GM12878 (cell line): ENCODE measurements at regions not wholly inside any gene's neighbourhood (a gene's known extent, or its start where the extent isn't known, plus 50 kb on each side); places are given as distances from the start of the nearest gene placed in this dataset.

Source experiments
- ATAC-seq: fragments of 200-7000 bp; cut with Tn5 transposase; 3 replicates; pipeline ENCODE4 v1.9.1; 2020; ENCODE audit warnings: mild to moderate bottlenecking, moderate library complexity
- BruUV-seq: library from RNA; stranded (reverse); fragments of 400-500 nt; replicated peaks from 2 replicates; lab custom pipeline; 2021; lab: Mats Ljungman, UMichigan
- CTCF ChIA-PET: fragments of 300-600 bp; sonication (Branson Sonifier 250); formaldehyde crosslinking; extraction: SDS; loops from one replicate; lab custom pipeline; 2021; ENCODE audit warnings: inconsistent platforms; lab: Yijun Ruan, JAX
- POLR2A ChIA-PET: fragments of 350-600 bp; formaldehyde crosslinking; extraction: SDS; loops from one replicate; lab custom pipeline; 2021; ENCODE audit warnings: inconsistent platforms; lab: Charles Lee
- RAD21 ChIA-PET: fragments of 300-600 bp; sonication (Branson Sonifier 250); formaldehyde crosslinking; loops from one replicate; lab custom pipeline; 2023; ENCODE audit warnings: antibody characterized with exemption; ENCODE audit not compliant: unreplicated experiment; lab: Charles Lee
- SMC1A ChIA-PET: fragments of 300-600 bp; sonication (Branson Sonifier 250); formaldehyde crosslinking; loops from one replicate; lab custom pipeline; 2023; ENCODE audit not compliant: unreplicated experiment, uncharacterized antibody; lab: Charles Lee
- DNase-seq: peaks from one replicate; pipeline ENCODE4 v3.0.0-alpha.2; 2011; ENCODE audit warnings: low read depth, low spot score
- FAIRE-seq: peaks from 3 replicates; lab custom pipeline; 2011; peaks lifted over from hg19 to GRCh38; lab: Jason Lieb, UNC
- H2AFZ ChIP-seq: 2 replicates; pipeline ENCODE4 v1.6.0; 2011; ENCODE audit warnings: low read depth, low read length, control low read depth; ENCODE audit not compliant: control insufficient read depth
- H3K27ac ChIP-seq: 2 replicates; pipeline ENCODE4 v1.5.1; 2011; ENCODE audit warnings: control low read depth; ENCODE audit not compliant: control insufficient read depth, insufficient read depth
- H3K27me3 ChIP-seq, 2 experiments: replicated peaks in 1 of 2; 2 replicates each; pipeline versions ENCODE4 v1.6.0 to v1.6.1; 2011; ENCODE audit warnings: low read length in 1 of 2; ENCODE audit not compliant: control insufficient read depth in 2 of 2, insufficient read depth in 2 of 2
- H3K36me3 ChIP-seq, 2 experiments: 2 replicates each; pipeline ENCODE4 v1.5.1; 2011; ENCODE audit warnings: low read length in 1 of 2; ENCODE audit not compliant: control insufficient read depth in 2 of 2, insufficient read depth in 2 of 2
- H3K4me1 ChIP-seq: 2 replicates; pipeline ENCODE4 v1.6.1; 2011; ENCODE audit warnings: mild to moderate bottlenecking, low read length, moderate library complexity, mixed read lengths; ENCODE audit not compliant: control insufficient read depth, insufficient read depth
- H3K4me2 ChIP-seq: 2 replicates; pipeline ENCODE4 v1.6.0; 2011; ENCODE audit warnings: control low read depth; ENCODE audit not compliant: control insufficient read depth, insufficient read depth
- H3K4me3 ChIP-seq: fragments of 200-600 bp; sonication (generic); 2 replicates; pipeline ENCODE4 v1.5.1; 2016
- H3K79me2 ChIP-seq: 2 replicates; pipeline ENCODE4 v1.6.0; 2011; ENCODE audit warnings: low read length; ENCODE audit not compliant: control insufficient read depth, insufficient read depth
- H3K9ac ChIP-seq: 2 replicates; pipeline ENCODE4 v1.8.0; 2011; ENCODE audit warnings: low read length, control low read depth, mixed read lengths; ENCODE audit not compliant: control insufficient read depth, insufficient read depth
- H3K9me3 ChIP-seq: replicated peaks from 3 replicates; pipeline ENCODE4 v1.5.1; 2011; ENCODE audit warnings: mild to moderate bottlenecking, low read length; ENCODE audit not compliant: control insufficient read depth, insufficient read depth
- H4K20me1 ChIP-seq: 2 replicates; pipeline ENCODE4 v1.6.0; 2011; ENCODE audit not compliant: control insufficient read depth, insufficient read depth
- BCL11A ChIP-seq: IDR thresholded peaks from 2 replicates; pipeline ENCODE4 v1.6.1; 2011; ENCODE audit warnings: low read depth, low read length
- CBFB ChIP-seq: IDR thresholded peaks from 2 replicates; pipeline ENCODE4 v1.6.1; 2016; ENCODE audit warnings: antibody characterized with exemption, low read depth
- DPF2 ChIP-seq: fragments of 450-650 bp; IDR thresholded peaks from 2 replicates; pipeline ENCODE4 v1.6.1; 2017; ENCODE audit warnings: mild to moderate bottlenecking
- EED ChIP-seq: sonication (generic); IDR thresholded peaks from 2 replicates; pipeline ENCODE4 v1.6.1; 2016; ENCODE audit warnings: antibody characterized with exemption, low read depth
- FOXK2 ChIP-seq: fragments of 450-650 bp; IDR thresholded peaks from 2 replicates; pipeline ENCODE4 v1.6.1; 2017; ENCODE audit warnings: mild to moderate bottlenecking, moderate library complexity
- GATAD2B ChIP-seq: fragments of 450-650 bp; conservative IDR thresholded peaks from 2 replicates; pipeline ENCODE4 v1.6.1; 2017; ENCODE audit warnings: low read depth, mild to moderate bottlenecking, moderate library complexity
- HDAC2 ChIP-seq: fragments of 200-600 bp; sonication (generic); IDR thresholded peaks from 2 replicates; pipeline ENCODE4 v1.6.1; 2017
- IRF4 ChIP-seq: IDR thresholded peaks from 2 replicates; pipeline ENCODE4 v1.6.1; 2011; ENCODE audit warnings: low read depth, low read length
- KLF5 ChIP-seq: fragments of 450-650 bp; IDR thresholded peaks from 2 replicates; pipeline ENCODE4 v1.6.1; 2014; ENCODE audit warnings: mild to moderate bottlenecking; ENCODE audit not compliant: partially characterized antibody
- MEF2B ChIP-seq: fragments of 450-650 bp; IDR thresholded peaks from 2 replicates; pipeline ENCODE4 v1.6.1; 2018; ENCODE audit warnings: mild to moderate bottlenecking, moderate library complexity; ENCODE audit not compliant: partially characterized antibody, poor library complexity, severe bottlenecking
- NFIC ChIP-seq: IDR thresholded peaks from 2 replicates; pipeline ENCODE4 v1.6.1; 2012; ENCODE audit warnings: low read depth, mild to moderate bottlenecking, inconsistent platforms, low read length, moderate library complexity
- NFYB ChIP-seq: IDR thresholded peaks from 2 replicates; pipeline ENCODE4 v1.6.1; 2011; ENCODE audit warnings: low read depth, mild to moderate bottlenecking, low read length, improper control_type of control experiment, moderate library complexity; ENCODE audit not compliant: insufficient read depth
- NR2C1 ChIP-seq: fragments of 450-650 bp; IDR thresholded peaks from 2 replicates; pipeline ENCODE4 v1.6.1; 2017; ENCODE audit warnings: antibody characterized with exemption, mild to moderate bottlenecking, moderate library complexity
- PAX8 ChIP-seq: fragments of 450-650 bp; IDR thresholded peaks from 2 replicates; pipeline ENCODE4 v1.6.1; 2017; ENCODE audit warnings: mild to moderate bottlenecking, moderate library complexity
- POLR2AphosphoS5 ChIP-seq: IDR thresholded peaks from 2 replicates; pipeline ENCODE4 v1.6.1; 2011; ENCODE audit warnings: mild to moderate bottlenecking, low read length, inconsistent platforms
- RB1 ChIP-seq: fragments of 450-650 bp; formaldehyde crosslinking; IDR thresholded peaks from 2 replicates; pipeline ENCODE4 v1.6.1; 2017; ENCODE audit warnings: mild to moderate bottlenecking, borderline replicate concordance
- RUNX3 ChIP-seq: IDR thresholded peaks from 2 replicates; pipeline ENCODE4 v1.6.1; 2012; ENCODE audit warnings: low read length, inconsistent platforms
- SREBF2 ChIP-seq: IDR thresholded peaks from 2 replicates; pipeline ENCODE4 v1.6.1; 2012; ENCODE audit warnings: mild to moderate bottlenecking, low read length
- WRNIP1 ChIP-seq: IDR thresholded peaks from 2 replicates; pipeline ENCODE4 v1.6.1; 2011; ENCODE audit warnings: low read depth, low read length, improper control_type of control experiment, borderline replicate concordance
- ZNF622 ChIP-seq: fragments of 450-650 bp; IDR thresholded peaks from 2 replicates; pipeline ENCODE4 v1.6.1; 2017; ENCODE audit warnings: mild to moderate bottlenecking, inconsistent platforms
- WGBS: methylation state at CpG from one replicate; pipeline ENCODE4 v1.1.6; 2016; ENCODE audit warnings: low lambda C conversion rate; ENCODE audit not compliant: insufficient replicate concordance, insufficient coverage; ENCODE audit errors: missing lambda C conversion rate; 5-methylcytosine and 5-hydroxymethylcytosine counted together
- in situ Hi-C: fragments of 300-500 bp; cut with MboI; formaldehyde crosslinking; loops from 9 replicates; pipeline ENCODE4 v1.14.3; 2018; ENCODE audit warnings: mixed read lengths
- intact Hi-C: fragments of 100-400 bp; cut with micrococcal nuclease; formaldehyde crosslinking; loops from one replicate; pipeline ENCODE4 v1.14.2; 2022; ENCODE audit not compliant: unreplicated experiment
- TF ChIP-seq, protein P1 (sequence below): fragments of 450-650 bp; IDR thresholded peaks from 2 replicates; pipeline ENCODE4 v1.6.1; 2017; ENCODE audit warnings: mild to moderate bottlenecking, moderate library complexity
- TF ChIP-seq, protein P2 (sequence below): fragments of 150-350 bp; IDR thresholded peaks from 2 replicates; pipeline ENCODE4 v1.6.1; 2016; ENCODE audit warnings: low read depth, low read length

DNA sequence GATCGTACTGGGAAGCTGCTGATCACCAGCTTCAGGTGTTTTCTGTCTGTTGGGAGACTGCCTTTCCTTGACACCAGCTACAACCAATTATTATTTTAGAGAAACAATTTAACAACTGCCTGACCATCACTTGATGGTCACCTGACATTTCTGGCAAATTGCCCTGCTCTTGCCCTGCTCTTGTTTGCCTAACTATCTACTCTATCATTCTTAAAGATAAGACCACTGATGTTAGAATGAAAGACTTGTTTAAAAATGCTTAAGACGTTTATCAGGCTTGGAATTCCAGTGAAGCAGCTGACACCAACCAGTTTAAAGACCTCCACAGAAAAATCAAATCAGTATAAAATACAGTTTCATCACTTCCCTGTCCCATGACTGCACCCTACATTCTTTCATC is 423.3 kb upstream of the CAMK1G start (continued):
- TF ChIP-seq ZNF622 (no peak), RB1 (no peak), MEF2B (no peak), FOXK2 (no peak), CBFB (no peak), KLF5 (no peak), WRNIP1 (no peak), NFIC (no peak), EED (no peak), DPF2 (no peak), NFYB (no peak)

DNA sequence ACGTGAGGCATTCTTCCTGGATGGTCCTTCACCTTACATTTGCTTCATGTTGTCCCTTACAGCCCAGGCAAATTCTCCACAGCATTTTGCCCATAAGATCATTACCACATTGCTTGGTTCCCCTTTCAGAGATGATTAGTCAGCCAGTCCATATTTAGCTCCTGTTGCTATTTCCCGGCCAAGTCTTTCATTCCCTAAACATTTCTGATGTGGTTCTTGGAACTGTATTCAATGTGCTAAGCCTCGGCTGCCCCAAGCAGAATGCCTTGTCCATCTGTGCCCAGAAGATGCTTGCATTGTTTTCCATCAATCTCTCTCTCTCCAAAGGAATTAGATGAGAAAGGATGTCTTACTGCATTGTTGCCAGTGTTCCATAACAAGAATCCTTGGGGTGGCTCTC is 420.9 kb upstream of the CAMK1G start:
- Histone ChIP-seq H3K9me3 (no peaks in the 10 kb centered on the region; the same call in 2 of the 3 replicates), H3K4me2 (no peak overlapping the region), H3K27ac (no peak overlapping the region), H3K4me1 (no peaks in the 10 kb centered on the region), H3K79me2 (no peaks in the 10 kb centered on the region), H3K9ac (no peak overlapping the region), H3K27me3 (no peaks in the 10 kb centered on the region), H4K20me1 (no peaks in the 10 kb centered on the region), H2AFZ (no peak overlapping the region), H3K36me3 (no peaks in the 10 kb centered on the region), H3K4me3 (no peak overlapping the region)
- FAIRE-seq (no peak), ATAC-seq (no peak), DNase-seq (no peak)
- ChIA-PET POLR2A (no interaction called here), CTCF (no interaction called here), RAD21 (no interaction called here), SMC1A (no interaction called here)
- intact Hi-C loops (no loop called here), in situ Hi-C loops (no loop called here)
- WGBS = 3% methylated on average over 3 of the region's 3 CpGs
- BruUV-seq = no TSS peak
- TF ChIP-seq SREBF2 = no peak
- TF ChIP-seq, protein P1, sequence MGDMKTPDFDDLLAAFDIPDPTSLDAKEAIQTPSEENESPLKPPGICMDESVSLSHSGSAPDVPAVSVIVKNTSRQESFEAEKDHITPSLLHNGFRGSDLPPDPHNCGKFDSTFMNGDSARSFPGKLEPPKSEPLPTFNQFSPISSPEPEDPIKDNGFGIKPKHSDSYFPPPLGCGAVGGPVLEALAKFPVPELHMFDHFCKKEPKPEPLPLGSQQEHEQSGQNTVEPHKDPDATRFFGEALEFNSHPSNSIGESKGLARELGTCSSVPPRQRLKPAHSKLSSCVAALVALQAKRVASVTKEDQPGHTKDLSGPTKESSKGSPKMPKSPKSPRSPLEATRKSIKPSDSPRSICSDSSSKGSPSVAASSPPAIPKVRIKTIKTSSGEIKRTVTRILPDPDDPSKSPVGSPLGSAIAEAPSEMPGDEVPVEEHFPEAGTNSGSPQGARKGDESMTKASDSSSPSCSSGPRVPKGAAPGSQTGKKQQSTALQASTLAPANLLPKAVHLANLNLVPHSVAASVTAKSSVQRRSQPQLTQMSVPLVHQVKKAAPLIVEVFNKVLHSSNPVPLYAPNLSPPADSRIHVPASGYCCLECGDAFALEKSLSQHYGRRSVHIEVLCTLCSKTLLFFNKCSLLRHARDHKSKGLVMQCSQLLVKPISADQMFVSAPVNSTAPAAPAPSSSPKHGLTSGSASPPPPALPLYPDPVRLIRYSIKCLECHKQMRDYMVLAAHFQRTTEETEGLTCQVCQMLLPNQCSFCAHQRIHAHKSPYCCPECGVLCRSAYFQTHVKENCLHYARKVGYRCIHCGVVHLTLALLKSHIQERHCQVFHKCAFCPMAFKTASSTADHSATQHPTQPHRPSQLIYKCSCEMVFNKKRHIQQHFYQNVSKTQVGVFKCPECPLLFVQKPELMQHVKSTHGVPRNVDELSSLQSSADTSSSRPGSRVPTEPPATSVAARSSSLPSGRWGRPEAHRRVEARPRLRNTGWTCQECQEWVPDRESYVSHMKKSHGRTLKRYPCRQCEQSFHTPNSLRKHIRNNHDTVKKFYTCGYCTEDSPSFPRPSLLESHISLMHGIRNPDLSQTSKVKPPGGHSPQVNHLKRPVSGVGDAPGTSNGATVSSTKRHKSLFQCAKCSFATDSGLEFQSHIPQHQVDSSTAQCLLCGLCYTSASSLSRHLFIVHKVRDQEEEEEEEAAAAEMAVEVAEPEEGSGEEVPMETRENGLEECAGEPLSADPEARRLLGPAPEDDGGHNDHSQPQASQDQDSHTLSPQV = no peak
- no peak for TF ChIP-seq HDAC2
- TF ChIP-seq NR2C1 = no peak
- no peak for TF ChIP-seq POLR2AphosphoS5
- no peak for TF ChIP-seq IRF4
- TF ChIP-seq GATAD2B = no peak
- TF ChIP-seq, protein P2, sequence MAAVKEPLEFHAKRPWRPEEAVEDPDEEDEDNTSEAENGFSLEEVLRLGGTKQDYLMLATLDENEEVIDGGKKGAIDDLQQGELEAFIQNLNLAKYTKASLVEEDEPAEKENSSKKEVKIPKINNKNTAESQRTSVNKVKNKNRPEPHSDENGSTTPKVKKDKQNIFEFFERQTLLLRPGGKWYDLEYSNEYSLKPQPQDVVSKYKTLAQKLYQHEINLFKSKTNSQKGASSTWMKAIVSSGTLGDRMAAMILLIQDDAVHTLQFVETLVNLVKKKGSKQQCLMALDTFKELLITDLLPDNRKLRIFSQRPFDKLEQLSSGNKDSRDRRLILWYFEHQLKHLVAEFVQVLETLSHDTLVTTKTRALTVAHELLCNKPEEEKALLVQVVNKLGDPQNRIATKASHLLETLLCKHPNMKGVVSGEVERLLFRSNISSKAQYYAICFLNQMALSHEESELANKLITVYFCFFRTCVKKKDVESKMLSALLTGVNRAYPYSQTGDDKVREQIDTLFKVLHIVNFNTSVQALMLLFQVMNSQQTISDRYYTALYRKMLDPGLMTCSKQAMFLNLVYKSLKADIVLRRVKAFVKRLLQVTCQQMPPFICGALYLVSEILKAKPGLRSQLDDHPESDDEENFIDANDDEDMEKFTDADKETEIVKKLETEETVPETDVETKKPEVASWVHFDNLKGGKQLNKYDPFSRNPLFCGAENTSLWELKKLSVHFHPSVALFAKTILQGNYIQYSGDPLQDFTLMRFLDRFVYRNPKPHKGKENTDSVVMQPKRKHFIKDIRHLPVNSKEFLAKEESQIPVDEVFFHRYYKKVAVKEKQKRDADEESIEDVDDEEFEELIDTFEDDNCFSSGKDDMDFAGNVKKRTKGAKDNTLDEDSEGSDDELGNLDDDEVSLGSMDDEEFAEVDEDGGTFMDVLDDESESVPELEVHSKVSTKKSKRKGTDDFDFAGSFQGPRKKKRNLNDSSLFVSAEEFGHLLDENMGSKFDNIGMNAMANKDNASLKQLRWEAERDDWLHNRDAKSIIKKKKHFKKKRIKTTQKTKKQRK = no peak
- no peak for TF ChIP-seq RUNX3
- no peak for TF ChIP-seq BCL11A
- no peak for TF ChIP-seq PAX8
